GM12864 (cell line): ENCODE measurements at regions not wholly inside any gene's neighbourhood (a gene's known extent, or its start where the extent isn't known, plus 50 kb on each side); places are given as distances from the start of the nearest gene placed in this dataset.

Source experiments
- DNase-seq: peaks from one replicate; pipeline ENCODE4 v3.0.0-alpha.2; 2011; ENCODE audit warnings: low read depth
- H3K4me3 ChIP-seq: 2 replicates; pipeline ENCODE4 v1.5.1; 2011; ENCODE audit warnings: mild to moderate bottlenecking, low read depth, low read length, control low read depth
- CTCF ChIP-seq: IDR thresholded peaks from 2 replicates; pipeline ENCODE4 v1.5.1; 2011; ENCODE audit warnings: low read depth, mild to moderate bottlenecking, moderate library complexity, low read length, control low read depth, inconsistent platforms; ENCODE audit errors: missing control alignments

GRCh38 chr4:116665716-116666115, 419.7 kb downstream of the TRAM1L1 start:
- no peak for DNase-seq
- H3K4me3 ChIP-seq = no peak overlapping the region
- TF ChIP-seq CTCF = no peak

- H3K4me3 ChIP-seq = no peak overlapping the region
- no peak for TF ChIP-seq CTCF
- DNase-seq = no peak
Measured at GRCh38 chr4:116664198-116664597, 421.2 kb downstream of the TRAM1L1 start.

GRCh38 chr4:116639070-116639577, 446.3 kb downstream of the TRAM1L1 start:
- TF ChIP-seq CTCF = no peak
- H3K4me3 ChIP-seq = no peak overlapping the region
- no peak for DNase-seq

GRCh38 chr4:116638592-116638991, 446.8 kb downstream of the TRAM1L1 start:
- no peak for TF ChIP-seq CTCF
- no peak for DNase-seq
- no peak overlapping the region for H3K4me3 ChIP-seq

- no peak overlapping the region for H3K4me3 ChIP-seq
- no peak for DNase-seq
- TF ChIP-seq CTCF = no peak
Measured at GRCh38 chr4:116636917-116637316, 448.5 kb downstream of the TRAM1L1 start.

DNA sequence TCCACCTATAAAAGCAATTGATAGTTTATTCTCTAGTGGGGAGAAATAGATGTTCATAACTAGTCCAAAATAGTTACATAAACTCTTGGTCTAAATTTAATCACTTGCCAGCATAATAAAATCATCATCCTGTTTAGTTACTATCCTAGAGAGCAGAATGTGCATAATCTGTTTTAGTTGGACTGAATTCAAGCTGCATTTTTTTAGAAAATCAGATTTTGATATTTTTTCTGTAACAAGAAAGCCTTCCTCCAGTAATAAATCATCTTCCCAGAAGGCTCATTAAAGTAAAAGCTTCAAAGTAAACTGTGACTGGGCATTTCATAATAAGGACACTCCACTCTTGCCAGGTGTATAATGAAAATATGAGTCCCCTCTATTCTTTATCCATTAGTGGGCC, 453.1 kb downstream of the TRAM1L1 start:
- no peak overlapping the region for H3K4me3 ChIP-seq
- no peak for TF ChIP-seq CTCF
- no peak for DNase-seq

GRCh38 chr4:116628598-116628997, 456.8 kb downstream of the TRAM1L1 start:
- no peak for TF ChIP-seq CTCF
- no peak overlapping the region for H3K4me3 ChIP-seq
- DNase-seq = no peak
